K562 (cell line): ENCODE measurements at regions not wholly inside any gene's neighbourhood (a gene's known extent, or its start where the extent isn't known, plus 50 kb on each side); places are given as distances from the start of the nearest gene placed in this dataset.

Source experiments
- ATAC-seq: fragments of 200-7000 bp; cut with Tn5 transposase; 3 replicates; pipeline ENCODE4 v1.9.1; 2020; ENCODE audit warnings: moderate library complexity
- BruUV-seq: library from RNA; stranded (reverse); fragments of 400-500 nt; replicated peaks from 2 replicates; lab custom pipeline; 2021; lab: Mats Ljungman, UMichigan
- CTCF ChIA-PET: fragments of 300-600 bp; formaldehyde crosslinking; extraction: SDS; loops from one replicate; lab custom pipeline; 2021; ENCODE audit warnings: low intra/inter-chr PET ratio; lab: Yijun Ruan, JAX
- POLR2A ChIA-PET: fragments of 300-600, 350-650 bp; sonication (Branson Sonifier 250); formaldehyde crosslinking; extraction: SDS; loops from one replicate; lab custom pipeline; 2021; ENCODE audit warnings: antibody characterized with exemption, inconsistent platforms; lab: Yijun Ruan, JAX
- DNase-seq, 4 experiments: peaks; one replicate each; pipeline versions ENCODE4 v3.0.0 to v3.0.0-alpha.2; 2011 to 2018; ENCODE audit warnings: low spot score in 3 of 4, mixed read lengths in 3 of 4; ENCODE audit errors: extremely low read depth in 1 of 4
- FAIRE-seq: peaks from 2 replicates; lab custom pipeline; 2011; peaks lifted over from hg19 to GRCh38; lab: Jason Lieb, UNC
- H2AFZ ChIP-seq: 2 replicates; pipeline ENCODE4 v1.6.0; 2011; ENCODE audit warnings: low read depth, low read length, control low read depth, inconsistent platforms
- H3K27ac ChIP-seq: fragments of 200-600 bp; 3 replicates; pipeline ENCODE4 v1.8.0; 2011; ENCODE audit warnings: low read depth, mild to moderate bottlenecking, control low read depth, inconsistent platforms, low read length, moderate library complexity, mixed read lengths; ENCODE audit errors: extremely low read depth
- H3K27me3 ChIP-seq, 2 experiments: fragments of 300-600 bp in 1 of 2; 2 replicates in 1 of 2; 3 replicates in 1 of 2; pipeline versions ENCODE4 v1.6.0 to v1.8.0; 2011; ENCODE audit warnings: inconsistent platforms in 2 of 2, low read length in 2 of 2, mild to moderate bottlenecking in 1 of 2, mixed read lengths in 1 of 2, moderate library complexity in 1 of 2; ENCODE audit not compliant: control insufficient read depth in 2 of 2, insufficient read depth in 2 of 2
- H3K36me3 ChIP-seq: fragments of 300-600 bp; 3 replicates; pipeline ENCODE4 v1.8.0; 2011; ENCODE audit warnings: mild to moderate bottlenecking, low read length, inconsistent platforms; ENCODE audit not compliant: control insufficient read depth, insufficient read depth
- H3K4me1 ChIP-seq, 2 experiments: fragments of 200-600 bp in 1 of 2; replicated peaks in 1 of 2; 2 replicates in 1 of 2; 3 replicates in 1 of 2; pipeline versions ENCODE4 v1.5.1 to v1.8.0; 2011; ENCODE audit warnings: inconsistent platforms in 2 of 2, low read length in 2 of 2, mild to moderate bottlenecking in 1 of 2, mixed read lengths in 1 of 2, moderate library complexity in 1 of 2; ENCODE audit not compliant: control insufficient read depth in 2 of 2, insufficient read depth in 2 of 2
- H3K4me2 ChIP-seq: 2 replicates; pipeline ENCODE4 v1.6.1; 2011; ENCODE audit warnings: low read length, control low read depth, inconsistent platforms, mixed read lengths; ENCODE audit not compliant: insufficient read depth
- H3K4me3 ChIP-seq: fragments of 200-600 bp; sonication (generic), shearing (Covaris generic); 2 replicates; pipeline ENCODE4 v1.5.1; 2016; ENCODE audit warnings: control low read depth, inconsistent platforms
- H3K79me2 ChIP-seq: fragments of 200-600 bp; 3 replicates; pipeline ENCODE4 v1.8.0; 2011; ENCODE audit warnings: low read length, inconsistent platforms; ENCODE audit not compliant: control insufficient read depth, insufficient read depth
- H3K9ac ChIP-seq, 2 experiments: 2 replicates each; pipeline versions ENCODE4 v1.6.0 to v1.6.1; 2011; ENCODE audit warnings: low read depth in 2 of 2, low read length in 2 of 2, control low read depth in 1 of 2, inconsistent platforms in 1 of 2, mild to moderate bottlenecking in 1 of 2, mixed read lengths in 1 of 2; ENCODE audit not compliant: insufficient read depth in 1 of 2
- H3K9me1 ChIP-seq: one replicate; pipeline ENCODE4 v1.6.0; 2011; ENCODE audit warnings: inconsistent platforms, mild to moderate bottlenecking, low read length, moderate library complexity; ENCODE audit not compliant: control insufficient read depth, insufficient read depth
- H3K9me3 ChIP-seq: replicated peaks from 2 replicates; pipeline ENCODE4 v1.5.1; 2011; ENCODE audit warnings: low read depth, low read length, inconsistent platforms; ENCODE audit not compliant: control insufficient read depth, insufficient read depth
- H4K20me1 ChIP-seq: replicated peaks from 2 replicates; pipeline ENCODE4 v1.6.1; 2011; ENCODE audit warnings: low read length, inconsistent platforms, mixed read lengths; ENCODE audit not compliant: control insufficient read depth, insufficient read depth
- ATF2 ChIP-seq: sonication (generic); formaldehyde crosslinking; IDR thresholded peaks from 2 replicates; pipeline ENCODE4 v1.8.1; 2022; ENCODE audit warnings: missing genetic modification reagents
- HNRNPLL ChIP-seq: fragments of 200-400 bp; formaldehyde crosslinking; IDR thresholded peaks from 2 replicates; pipeline ENCODE4 v1.6.1; 2017; ENCODE audit warnings: low read length, low read depth, mild to moderate bottlenecking; ENCODE audit not compliant: poor library complexity, severe bottlenecking
- IRF2 ChIP-seq: sonication (generic); formaldehyde crosslinking; IDR thresholded peaks from 2 replicates; pipeline ENCODE4 v1.8.1; 2022; ENCODE audit warnings: mild to moderate bottlenecking, missing genetic modification reagents
- MYC ChIP-seq, 2 experiments: fragments of 250-450 bp in 1 of 2; sonication (Bioruptor Pico) in 1 of 2; IDR thresholded peaks; 2 replicates each; pipeline versions ENCODE4 v1.5.1 to v1.6.1; 2012 to 2021; ENCODE audit warnings: low read depth in 2 of 2, borderline replicate concordance in 1 of 2, improper control_type of control experiment in 1 of 2, low read length in 1 of 2, mild to moderate bottlenecking in 1 of 2, moderate library complexity in 1 of 2
- RBBP5 ChIP-seq: fragments of 200-600 bp; sonication (generic); IDR thresholded peaks from 2 replicates; pipeline ENCODE4 v1.6.1; 2012; ENCODE audit warnings: borderline replicate concordance, mild to moderate bottlenecking, low read length, control low read depth, inconsistent platforms; ENCODE audit not compliant: insufficient read depth, poor library complexity, severe bottlenecking
- SFPQ ChIP-seq: fragments of 200-400 bp; formaldehyde crosslinking; IDR thresholded peaks from 2 replicates; pipeline ENCODE4 v1.6.1; 2017; ENCODE audit warnings: mild to moderate bottlenecking, low read depth, low read length, moderate library complexity
- ZBTB26 ChIP-seq: fragments of 450-650 bp; formaldehyde crosslinking; IDR thresholded peaks from 2 replicates; pipeline ENCODE4 v1.4.0; 2022; ENCODE audit warnings: missing genetic modification characterization
- WGBS: fragments of 100-300 bp; shearing (Covaris generic); methylation state at CpG from one replicate; pipeline ENCODE4 v1.1.6; 2016; ENCODE audit warnings: low coverage, mixed read lengths; ENCODE audit not compliant: insufficient coverage; ENCODE audit errors: missing lambda C conversion rate; 5-methylcytosine and 5-hydroxymethylcytosine counted together
- in situ Hi-C: fragments of 300-500 bp; cut with MboI; formaldehyde crosslinking; loops from 4 replicates; pipeline ENCODE4 v1.15.0; 2018; ENCODE audit warnings: inconsistent platforms, mixed read lengths
- intact Hi-C: fragments of 100-400 bp; cut with micrococcal nuclease; formaldehyde crosslinking; loops from 2 replicates; pipeline ENCODE4 v1.14.2; 2022

DNA sequence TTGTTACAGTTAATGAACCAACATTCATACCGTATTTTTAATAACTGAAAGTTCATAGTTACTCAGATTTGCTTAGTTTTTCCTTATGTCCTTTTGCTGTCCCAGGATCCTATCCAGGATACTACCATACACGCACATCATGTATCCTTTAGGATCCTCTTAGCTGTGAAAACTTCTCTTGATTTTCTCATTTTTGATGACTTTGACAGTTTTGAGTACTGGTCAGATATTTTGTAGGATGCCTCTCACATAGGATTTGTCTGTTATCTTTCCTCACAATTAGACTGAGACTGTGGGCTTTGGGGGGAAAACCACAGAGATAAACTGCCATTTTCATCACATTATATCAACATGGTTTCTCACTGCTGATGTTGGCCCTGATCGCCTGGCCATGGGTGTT is 491.3 kb upstream of the TRPC7 start (continued):
- TF ChIP-seq SFPQ (no peak), IRF2 (CRISPR knock-in tag) (no peak), MYC (IDR thresholded peaks at IDR 0.05; ENCODE audit: low read depth, low read length) (no peak), MYC (CRISPR knock-in tag; IDR thresholded peaks at IDR 0.05; ENCODE audit: borderline replicate concordance, low read depth) (no peak)

GRCh38 chr5:136853971-136854370 is 488.6 kb upstream of the TRPC7 start:
- H3K27me3 ChIP-seq: no peaks in the 10 kb centered on the region
- TF ChIP-seq ATF2 (CRISPR knock-in tag) (no peak), RBBP5 (no peak), ZBTB26 (CRISPR knock-in tag) (no peak), HNRNPLL (no peak)
- BruUV-seq: no TSS peak

More at GRCh38 chr5:136853971-136854370, 488.6 kb upstream of the TRPC7 start:
- ATAC-seq (no peak), DNase-seq (no peak), FAIRE-seq (no peak)
- no peaks in the 10 kb centered on the region for H3K9me3 ChIP-seq
- no peaks in the 10 kb centered on the region for H4K20me1 ChIP-seq
- POLR2A ChIA-PET: no interaction called here
- CTCF ChIA-PET: no interaction called here
- no peak overlapping the region for H3K27ac ChIP-seq
- no peak overlapping the region for H3K4me2 ChIP-seq
- intact Hi-C loops (no loop called here), in situ Hi-C loops (no loop called here)
- H3K79me2 ChIP-seq: no peaks in the 10 kb centered on the region
- no peaks in the 10 kb centered on the region for H3K36me3 ChIP-seq
- 0% methylated on average over 1 of the region's 1 CpG for WGBS
- H3K4me3 ChIP-seq: no peak overlapping the region
- no peak overlapping the region for H3K9ac ChIP-seq
- no peak overlapping the region for H2AFZ ChIP-seq
- no peaks in the 10 kb centered on the region for H3K9me1 ChIP-seq
- no peaks in the 10 kb centered on the region for H3K4me1 ChIP-seq
